ENCODE measurements at regions not wholly inside any gene's neighbourhood (a gene's known extent, or its start where the extent isn't known, plus 50 kb on each side); places are given as distances from the start of the nearest gene placed in this dataset.

DNA sequence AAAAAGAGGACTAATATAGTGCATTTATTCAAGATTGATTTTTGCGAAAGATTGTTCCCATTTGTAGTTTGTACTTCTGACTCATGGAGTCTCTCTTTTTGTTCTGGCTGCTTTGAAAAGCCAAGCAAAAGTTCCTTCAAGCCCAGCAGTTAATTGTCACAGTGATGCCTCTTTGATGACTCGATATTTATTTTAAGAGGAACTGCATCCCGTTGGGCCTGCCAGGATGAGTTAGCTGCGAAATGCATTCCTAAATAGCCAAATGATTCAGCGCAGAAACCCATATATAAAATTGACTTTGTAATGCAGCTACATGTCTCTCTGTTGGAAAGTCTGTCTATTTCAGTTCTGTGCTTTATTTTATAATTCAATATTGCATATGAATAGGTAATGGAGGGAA lies 295.1 kb downstream of the GBA3 start:
- H3K9me3 ChIP-seq: no peaks in the 10 kb centered on the region
- no peaks in the 10 kb centered on the region for H3K4me1 ChIP-seq
- H3K4me3 ChIP-seq: no peak overlapping the region
- intact Hi-C loops (cut with DNase I): no loop called here
- FAIRE-seq: no peak
- WGBS, 2 donors: 67 to 73% methylated on average over 5 of the region's 5 CpGs
- no peaks in the 10 kb centered on the region for H3K36me3 ChIP-seq
- no peaks in the 10 kb centered on the region for H3K27me3 ChIP-seq
- H3K27ac ChIP-seq: no peak overlapping the region
- TF ChIP-seq, protein P1, sequence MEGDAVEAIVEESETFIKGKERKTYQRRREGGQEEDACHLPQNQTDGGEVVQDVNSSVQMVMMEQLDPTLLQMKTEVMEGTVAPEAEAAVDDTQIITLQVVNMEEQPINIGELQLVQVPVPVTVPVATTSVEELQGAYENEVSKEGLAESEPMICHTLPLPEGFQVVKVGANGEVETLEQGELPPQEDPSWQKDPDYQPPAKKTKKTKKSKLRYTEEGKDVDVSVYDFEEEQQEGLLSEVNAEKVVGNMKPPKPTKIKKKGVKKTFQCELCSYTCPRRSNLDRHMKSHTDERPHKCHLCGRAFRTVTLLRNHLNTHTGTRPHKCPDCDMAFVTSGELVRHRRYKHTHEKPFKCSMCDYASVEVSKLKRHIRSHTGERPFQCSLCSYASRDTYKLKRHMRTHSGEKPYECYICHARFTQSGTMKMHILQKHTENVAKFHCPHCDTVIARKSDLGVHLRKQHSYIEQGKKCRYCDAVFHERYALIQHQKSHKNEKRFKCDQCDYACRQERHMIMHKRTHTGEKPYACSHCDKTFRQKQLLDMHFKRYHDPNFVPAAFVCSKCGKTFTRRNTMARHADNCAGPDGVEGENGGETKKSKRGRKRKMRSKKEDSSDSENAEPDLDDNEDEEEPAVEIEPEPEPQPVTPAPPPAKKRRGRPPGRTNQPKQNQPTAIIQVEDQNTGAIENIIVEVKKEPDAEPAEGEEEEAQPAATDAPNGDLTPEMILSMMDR (IDR thresholded peaks at IDR 0.05): no peak
- no peak for ATAC-seq
- DNase-seq: no peak

DNA sequence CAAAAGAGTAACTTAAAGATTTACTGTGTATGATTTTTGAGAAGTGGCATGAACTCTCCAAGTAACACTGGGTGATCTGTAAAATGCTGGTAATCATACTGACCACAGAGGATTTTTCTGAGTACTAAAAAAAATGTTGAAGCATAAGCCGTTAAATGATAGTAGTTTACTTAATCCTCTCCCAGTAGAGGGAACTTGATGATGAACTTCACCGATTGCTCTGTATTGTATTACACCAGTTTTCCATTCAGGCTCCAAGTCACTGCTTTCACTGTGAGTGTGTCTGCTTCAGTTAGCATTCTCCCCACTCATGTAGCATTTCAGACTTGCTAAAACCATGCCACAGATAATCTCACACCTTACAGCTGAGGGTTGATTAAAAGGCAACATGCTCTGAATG lies 294.1 kb downstream of the GBA3 start:
- H3K4me1 ChIP-seq: no peaks in the 10 kb centered on the region
- 63 to 75% methylated on average over 2 of the region's 2 CpGs for WGBS, 2 donors
- H3K27ac ChIP-seq: no peak overlapping the region
- H3K4me3 ChIP-seq: no peak overlapping the region
- no peaks in the 10 kb centered on the region for H3K36me3 ChIP-seq
- FAIRE-seq (no peak), DNase-seq (no peak), ATAC-seq (no peak)
- H3K27me3 ChIP-seq: no peaks in the 10 kb centered on the region
- intact Hi-C loops (cut with DNase I): no loop called here
- TF ChIP-seq, protein P1 (IDR thresholded peaks at IDR 0.05): no peak
- no peaks in the 10 kb centered on the region for H3K9me3 ChIP-seq

DNA sequence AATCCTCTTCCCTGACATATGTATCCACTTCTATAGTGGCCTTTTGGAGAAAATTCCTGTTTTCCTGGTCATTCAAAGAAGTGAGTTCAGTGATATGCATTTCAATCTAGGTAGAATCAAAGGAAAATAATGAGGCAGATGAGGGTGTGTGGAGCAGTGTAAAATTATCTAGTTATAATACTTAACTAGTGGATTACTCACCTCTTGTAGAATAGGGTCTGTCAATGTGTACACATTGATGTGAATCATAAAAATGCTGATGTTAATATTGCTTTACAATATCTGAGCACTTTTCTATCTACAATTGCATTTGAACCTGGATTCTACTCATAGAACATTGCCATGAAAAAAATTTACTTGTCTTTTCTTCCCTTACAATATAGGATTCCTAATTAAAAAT lies 293.5 kb downstream of the GBA3 start:
- H3K27me3 ChIP-seq: no peaks in the 10 kb centered on the region
- ATAC-seq (no peak), FAIRE-seq (no peak), DNase-seq (no peak)
- TF ChIP-seq, protein P1 (IDR thresholded peaks at IDR 0.05): no peak
- H3K4me3 ChIP-seq: no peak overlapping the region
- no peaks in the 10 kb centered on the region for H3K9me3 ChIP-seq
- intact Hi-C loops (cut with DNase I): no loop called here
- H3K27ac ChIP-seq: no peak overlapping the region
- H3K4me1 ChIP-seq: no peaks in the 10 kb centered on the region
- H3K36me3 ChIP-seq: no peaks in the 10 kb centered on the region

DNA sequence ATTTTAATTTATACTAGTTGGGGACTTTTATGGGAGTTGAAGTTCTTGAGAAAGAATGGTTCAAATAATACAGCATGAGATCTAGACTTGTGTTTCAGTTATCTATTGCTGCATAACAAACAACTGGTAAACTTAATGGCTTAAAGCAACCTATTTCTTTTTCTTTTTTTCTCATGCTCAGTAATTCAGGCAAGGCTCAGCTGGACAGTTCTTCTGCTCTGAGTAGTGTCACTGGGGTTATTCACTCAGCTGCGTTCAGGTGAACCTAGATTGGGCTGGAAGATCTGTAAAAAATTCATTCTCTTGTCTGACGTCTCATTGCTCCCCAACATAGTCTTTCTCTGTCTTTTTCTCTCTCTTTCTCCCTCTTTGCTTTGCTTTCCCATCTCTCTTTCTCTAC lies 291.7 kb downstream of the GBA3 start:
- Histone ChIP-seq H3K27ac (no peak overlapping the region), H3K9me3 (no peaks in the 10 kb centered on the region), H3K36me3 (no peaks in the 10 kb centered on the region), H3K4me1 (no peaks in the 10 kb centered on the region), H3K27me3 (no peaks in the 10 kb centered on the region), H3K4me3 (no peak overlapping the region)
- no peak for ATAC-seq
- TF ChIP-seq, protein P1 (IDR thresholded peaks at IDR 0.05): no peak
- 56 to 61% methylated on average over 2 of the region's 2 CpGs for WGBS, 2 donors
- no peak for DNase-seq
- intact Hi-C loops (cut with DNase I): no loop called here
- FAIRE-seq: no peak

DNA sequence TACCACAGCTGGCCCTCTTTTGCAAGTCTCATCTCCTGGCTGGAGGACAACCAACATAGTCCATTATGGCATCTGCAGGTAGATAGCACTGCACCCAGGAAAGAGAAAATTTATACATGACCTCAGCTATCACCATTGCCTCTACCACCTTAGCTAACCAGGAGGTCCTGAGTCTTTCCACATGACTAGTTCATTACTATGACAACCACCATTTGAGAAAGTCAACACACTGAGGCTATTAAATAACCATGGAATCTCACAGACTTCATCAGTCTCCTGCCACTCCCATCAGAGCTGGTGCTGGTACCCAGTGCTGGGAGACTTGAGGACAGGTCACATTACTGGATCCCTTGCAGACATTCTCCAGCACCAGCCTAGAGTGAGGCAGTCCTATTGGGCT lies 285.9 kb downstream of the GBA3 start:
- Histone ChIP-seq H3K27me3 (no peaks in the 10 kb centered on the region), H3K36me3 (no peaks in the 10 kb centered on the region), H3K9me3 (no peaks in the 10 kb centered on the region), H3K4me3 (no peak overlapping the region), H3K27ac (no peak overlapping the region), H3K4me1 (no peaks in the 10 kb centered on the region)
- ATAC-seq (no peak), DNase-seq (no peak), FAIRE-seq (no peak)
- TF ChIP-seq, protein P1 (IDR thresholded peaks at IDR 0.05): no peak
- intact Hi-C loops (cut with DNase I): no loop called here

Measured in pancreas (tissue), 10 donors.